Prostate gland (tissue), 2 donors: ENCODE measurements at regions not wholly inside any gene's neighbourhood (a gene's known extent, or its start where the extent isn't known, plus 50 kb on each side); places are given as distances from the start of the nearest gene placed in this dataset.
"Not testable (repeated sequence)": the region's sequence is repeated elsewhere in the genome, so short reads cannot be mapped to it uniquely, and the experiment has no call there.

Experiments used
- DNase-seq: peaks from one replicate; pipeline ENCODE4 v3.0.0-alpha.2; 2019; ENCODE audit warnings: low spot score
- H3K27ac ChIP-seq, 2 donors: fragments of 200-600 bp; sonication (generic); 2 replicates each; pipeline ENCODE4 v1.5.1; 2017 to 2019
- H3K27me3 ChIP-seq: fragments of 200-600 bp; sonication (generic); replicated peaks from 2 replicates; pipeline ENCODE4 v1.5.1; 2019; ENCODE audit not compliant: insufficient read depth
- H3K36me3 ChIP-seq, 2 donors: fragments of 200-600 bp; sonication (generic); 1 replicate in 1 of 2; 2 replicates in 1 of 2; pipeline versions ENCODE4 v1.5.1 to v1.8.1; 2017 to 2019
- H3K4me1 ChIP-seq: fragments of 200-600 bp; sonication (generic); replicated peaks from 2 replicates; pipeline ENCODE4 v1.5.1; 2019
- H3K4me3 ChIP-seq, 2 donors: fragments of 200-600 bp; sonication (generic); 2 replicates each; pipeline ENCODE4 v1.5.1; 2017 to 2019
- H3K9me3 ChIP-seq: fragments of 200-600 bp; sonication (generic); 2 replicates; pipeline ENCODE4 v1.5.1; 2017
- CTCF ChIP-seq, 4 experiments: fragments of 200-600 bp in 2 of 4; fragments of 450-650 bp in 2 of 4; sonication (generic) in 2 of 4; IDR thresholded peaks; 1 replicate in 3 of 4; 2 replicates in 1 of 4; pipeline ENCODE4 v1.5.1; 2016 to 2019; ENCODE audit warnings: antibody characterized with exemption in 4 of 4, mild to moderate bottlenecking in 2 of 4, moderate library complexity in 2 of 4
- POLR2A ChIP-seq: fragments of 450-650 bp; IDR thresholded peaks from one replicate; pipeline ENCODE4 v1.6.1; 2016; ENCODE audit warnings: antibody characterized with exemption, mild to moderate bottlenecking
- POLR2AphosphoS5 ChIP-seq: sonication (generic); formaldehyde crosslinking; IDR thresholded peaks from one replicate; pipeline ENCODE4 v1.6.1; 2017; ENCODE audit warnings: antibody characterized with exemption
- WGBS: methylation state at CpG from one replicate; pipeline ENCODE4 v1.1.5; 2018; 5-methylcytosine and 5-hydroxymethylcytosine counted together
- intact Hi-C: fragments of 100-400 bp; cut with DNase I; formaldehyde crosslinking; loops from one replicate; pipeline ENCODE4 v1.14.2; 2022

GRCh38 chr2:193446967-193447366, 1252.2 kb upstream of the TMEFF2 start:
- TF ChIP-seq POLR2AphosphoS5 (no peak), CTCF (IDR thresholded peaks at IDR 0.05) (no peak), POLR2A (no peak)
- Histone ChIP-seq H3K27ac (no peak overlapping the region), H3K4me1 (no peaks in the 10 kb centered on the region), H3K4me3 (no peak overlapping the region), H3K36me3 (no peaks in the 10 kb centered on the region), H3K9me3 (no peaks in the 10 kb centered on the region), H3K27me3 (no peaks in the 10 kb centered on the region)
- DNase-seq = no peak
- WGBS = 92% methylated on average over 2 of the region's 2 CpGs
- intact Hi-C loops = no loop called here

GRCh38 chr2:193442293-193442692, 1247.6 kb upstream of the TMEFF2 start:
- TF ChIP-seq CTCF (IDR thresholded peaks at IDR 0.05) (no peak), POLR2A (no peak), POLR2AphosphoS5 (no peak)
- intact Hi-C loops = no loop called here
- H3K4me1 ChIP-seq = no peaks in the 10 kb centered on the region
- no peaks in the 10 kb centered on the region for H3K27me3 ChIP-seq
- no peak for DNase-seq
- no peaks in the 10 kb centered on the region for H3K36me3 ChIP-seq
- H3K4me3 ChIP-seq = no peak overlapping the region
- no peak overlapping the region for H3K27ac ChIP-seq
- H3K9me3 ChIP-seq = no peaks in the 10 kb centered on the region
- WGBS = 80% methylated on average over 1 of the region's 1 CpG

GRCh38 chr2:193428336-193428818, 1233.6 kb upstream of the TMEFF2 start:
- TF ChIP-seq POLR2AphosphoS5 (no peak), POLR2A (no peak), CTCF (IDR thresholded peaks at IDR 0.05) (no peak)
- Histone ChIP-seq H3K9me3 (no peaks in the 10 kb centered on the region), H3K27me3 (no peaks in the 10 kb centered on the region), H3K36me3 (no peaks in the 10 kb centered on the region), H3K4me1 (no peaks in the 10 kb centered on the region), H3K4me3 (no peak overlapping the region), H3K27ac (no peak overlapping the region)
- intact Hi-C loops = no loop called here
- DNase-seq = no peak
- 29% methylated on average over 3 of the region's 3 CpGs for WGBS

GRCh38 chr2:193412368-193412767, 1217.6 kb upstream of the TMEFF2 start:
- H3K36me3 ChIP-seq, H3K4me1 ChIP-seq, H3K27me3 ChIP-seq, intact Hi-C loops, H3K9me3 ChIP-seq, DNase-seq, H3K27ac ChIP-seq, H3K4me3 ChIP-seq: not testable (repeated sequence)
- whole genome bisulfite sequencing = 93% methylated on average over 5 of the region's 5 CpGs

- DNase-seq = no peak
- Histone ChIP-seq H3K9me3 (no peaks in the 10 kb centered on the region), H3K4me3 (no peak overlapping the region), H3K4me1 (no peaks in the 10 kb centered on the region), H3K27ac (no peak overlapping the region), H3K36me3 (no peaks in the 10 kb centered on the region), H3K27me3 (no peaks in the 10 kb centered on the region)
- WGBS = 56% methylated on average over 1 of the region's 1 CpG
- TF ChIP-seq POLR2A = no peak
- no peak for TF ChIP-seq POLR2AphosphoS5
- no peak for TF ChIP-seq CTCF (IDR thresholded peaks at IDR 0.05)
- intact Hi-C loops = no loop called here
Measured at GRCh38 chr2:193409951-193410350, 1215.2 kb upstream of the TMEFF2 start.
